ENCODE measurements at regions not wholly inside any gene's neighbourhood (a gene's known extent, or its start where the extent isn't known, plus 50 kb on each side); places are given as distances from the start of the nearest gene placed in this dataset.

- TF ChIP-seq, protein P1, sequence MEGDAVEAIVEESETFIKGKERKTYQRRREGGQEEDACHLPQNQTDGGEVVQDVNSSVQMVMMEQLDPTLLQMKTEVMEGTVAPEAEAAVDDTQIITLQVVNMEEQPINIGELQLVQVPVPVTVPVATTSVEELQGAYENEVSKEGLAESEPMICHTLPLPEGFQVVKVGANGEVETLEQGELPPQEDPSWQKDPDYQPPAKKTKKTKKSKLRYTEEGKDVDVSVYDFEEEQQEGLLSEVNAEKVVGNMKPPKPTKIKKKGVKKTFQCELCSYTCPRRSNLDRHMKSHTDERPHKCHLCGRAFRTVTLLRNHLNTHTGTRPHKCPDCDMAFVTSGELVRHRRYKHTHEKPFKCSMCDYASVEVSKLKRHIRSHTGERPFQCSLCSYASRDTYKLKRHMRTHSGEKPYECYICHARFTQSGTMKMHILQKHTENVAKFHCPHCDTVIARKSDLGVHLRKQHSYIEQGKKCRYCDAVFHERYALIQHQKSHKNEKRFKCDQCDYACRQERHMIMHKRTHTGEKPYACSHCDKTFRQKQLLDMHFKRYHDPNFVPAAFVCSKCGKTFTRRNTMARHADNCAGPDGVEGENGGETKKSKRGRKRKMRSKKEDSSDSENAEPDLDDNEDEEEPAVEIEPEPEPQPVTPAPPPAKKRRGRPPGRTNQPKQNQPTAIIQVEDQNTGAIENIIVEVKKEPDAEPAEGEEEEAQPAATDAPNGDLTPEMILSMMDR (IDR thresholded peaks at IDR 0.05), result no peak
- no peak for TF ChIP-seq POLR2A (IDR thresholded peaks at IDR 0.05)
These were observed 571.2 kb downstream of the ARAP2 start for GRCh38 chr4:35673137-35673536.
